B cell (primary cell): ENCODE measurements at regions not wholly inside any gene's neighbourhood (a gene's known extent, or its start where the extent isn't known, plus 50 kb on each side); places are given as distances from the start of the nearest gene placed in this dataset.

Experiments
- EZH2 ChIP-seq: IDR thresholded peaks from 2 replicates; pipeline ENCODE4 v1.6.1; 2012; ENCODE audit warnings: borderline replicate concordance, low read depth, mild to moderate bottlenecking, moderate library complexity, low read length; ENCODE audit not compliant: insufficient read depth, poor library complexity, severe bottlenecking
- TF ChIP-seq, protein P1 (sequence below): fragments of 200-600 bp; IDR thresholded peaks from one replicate; pipeline ENCODE4 v1.8.0; 2022; ENCODE audit warnings: antibody characterized with exemption, mild to moderate bottlenecking

- TF ChIP-seq, protein P1, sequence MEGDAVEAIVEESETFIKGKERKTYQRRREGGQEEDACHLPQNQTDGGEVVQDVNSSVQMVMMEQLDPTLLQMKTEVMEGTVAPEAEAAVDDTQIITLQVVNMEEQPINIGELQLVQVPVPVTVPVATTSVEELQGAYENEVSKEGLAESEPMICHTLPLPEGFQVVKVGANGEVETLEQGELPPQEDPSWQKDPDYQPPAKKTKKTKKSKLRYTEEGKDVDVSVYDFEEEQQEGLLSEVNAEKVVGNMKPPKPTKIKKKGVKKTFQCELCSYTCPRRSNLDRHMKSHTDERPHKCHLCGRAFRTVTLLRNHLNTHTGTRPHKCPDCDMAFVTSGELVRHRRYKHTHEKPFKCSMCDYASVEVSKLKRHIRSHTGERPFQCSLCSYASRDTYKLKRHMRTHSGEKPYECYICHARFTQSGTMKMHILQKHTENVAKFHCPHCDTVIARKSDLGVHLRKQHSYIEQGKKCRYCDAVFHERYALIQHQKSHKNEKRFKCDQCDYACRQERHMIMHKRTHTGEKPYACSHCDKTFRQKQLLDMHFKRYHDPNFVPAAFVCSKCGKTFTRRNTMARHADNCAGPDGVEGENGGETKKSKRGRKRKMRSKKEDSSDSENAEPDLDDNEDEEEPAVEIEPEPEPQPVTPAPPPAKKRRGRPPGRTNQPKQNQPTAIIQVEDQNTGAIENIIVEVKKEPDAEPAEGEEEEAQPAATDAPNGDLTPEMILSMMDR: no peak
- TF ChIP-seq EZH2: no peak
Measured at GRCh38 chr2:43026426-43027096, 199.8 kb downstream of the ZFP36L2 start.
